ENCODE measurements at regions not wholly inside any gene's neighbourhood (a gene's known extent, or its start where the extent isn't known, plus 50 kb on each side); places are given as distances from the start of the nearest gene placed in this dataset.

GRCh38 chr11:109554951-109555350, 133.0 kb downstream of the C11orf87 start:
- Histone ChIP-seq H3K27ac (no peak overlapping the region), H3F3A (ENCODE audit: low read depth) (no peaks in the 10 kb centered on the region), H3K4me3 (no peak overlapping the region), H2AFZ (replicated peaks) (no peak overlapping the region), H3K27me3 (no peaks in the 10 kb centered on the region), H3K79me2 (ENCODE audit: low read depth) (no peaks in the 10 kb centered on the region), H3K4me2 (no peak overlapping the region), H3K4me1 (no peaks in the 10 kb centered on the region), H3K9me3 (ENCODE audit: low read depth) (no peaks in the 10 kb centered on the region), H3K9ac (no peak overlapping the region), H3K36me3 (no peaks in the 10 kb centered on the region), H4K20me1 (ENCODE audit: low read depth) (no peaks in the 10 kb centered on the region)
- Mint-ChIP-seq H3K4me1 (no peaks in the 10 kb centered on the region), H3K9me3 (no peaks in the 10 kb centered on the region), H3K36me3 (no peaks in the 10 kb centered on the region), H3K4me3 (no peak overlapping the region), H3K27me3 (ENCODE audit: insufficient read depth, low read depth) (no peaks in the 10 kb centered on the region), H3K27ac (no peak overlapping the region)
- TF ChIP-seq EZH2 (IDR thresholded peaks at IDR 0.05) (no peak), CTCF (IDR thresholded peaks at IDR 0.05) (no peak), EZH2phosphoT487 (IDR thresholded peaks at IDR 0.05) (no peak)
- DNase-seq (ENCODE audit: low spot score): no peak

DNA sequence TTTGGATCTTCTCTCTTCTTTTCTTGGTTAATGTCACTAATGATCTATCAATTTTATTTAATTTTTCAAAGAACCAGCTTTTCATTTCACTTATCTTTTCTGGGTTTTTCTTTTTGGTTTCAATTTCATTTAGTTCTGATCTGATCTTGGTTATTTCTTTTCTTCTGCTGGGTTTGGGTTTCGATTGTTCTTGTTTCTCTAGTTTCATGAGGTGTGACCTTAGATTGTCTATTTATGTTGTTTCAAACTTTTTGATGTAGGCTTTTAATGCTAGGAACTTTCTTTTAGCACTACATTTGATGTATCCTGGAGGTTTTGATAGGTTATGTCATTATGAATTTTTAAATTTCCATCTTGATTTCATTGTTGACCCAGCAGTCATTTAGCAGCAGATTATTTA, 142.3 kb downstream of the C11orf87 start:
- Mint-ChIP-seq H3K27me3 (ENCODE audit: insufficient read depth, low read depth) (peaks cover 2% of the 10 kb centered on the region), H3K36me3 (no peaks in the 10 kb centered on the region), H3K4me3 (no peak overlapping the region), H3K27ac (no peak overlapping the region), H3K9me3 (peaks cover 4% of the 10 kb centered on the region), H3K4me1 (no peaks in the 10 kb centered on the region)
- Histone ChIP-seq H3K79me2 (ENCODE audit: low read depth) (no peaks in the 10 kb centered on the region), H2AFZ (replicated peaks) (no peak overlapping the region), H3K4me3 (no peak overlapping the region), H3K4me2 (no peak overlapping the region), H3K27me3 (no peaks in the 10 kb centered on the region), H3K9ac (no peak overlapping the region), H3F3A (ENCODE audit: low read depth) (no peaks in the 10 kb centered on the region), H3K4me1 (no peaks in the 10 kb centered on the region), H4K20me1 (ENCODE audit: low read depth) (no peaks in the 10 kb centered on the region), H3K27ac (no peak overlapping the region), H3K36me3 (no peaks in the 10 kb centered on the region), H3K9me3 (ENCODE audit: low read depth) (no peaks in the 10 kb centered on the region)
- DNase-seq (ENCODE audit: low spot score): no peak
- TF ChIP-seq EZH2phosphoT487 (IDR thresholded peaks at IDR 0.05): no peak
- TF ChIP-seq CTCF (IDR thresholded peaks at IDR 0.05): no peak
- TF ChIP-seq EZH2 (IDR thresholded peaks at IDR 0.05): no peak

DNA sequence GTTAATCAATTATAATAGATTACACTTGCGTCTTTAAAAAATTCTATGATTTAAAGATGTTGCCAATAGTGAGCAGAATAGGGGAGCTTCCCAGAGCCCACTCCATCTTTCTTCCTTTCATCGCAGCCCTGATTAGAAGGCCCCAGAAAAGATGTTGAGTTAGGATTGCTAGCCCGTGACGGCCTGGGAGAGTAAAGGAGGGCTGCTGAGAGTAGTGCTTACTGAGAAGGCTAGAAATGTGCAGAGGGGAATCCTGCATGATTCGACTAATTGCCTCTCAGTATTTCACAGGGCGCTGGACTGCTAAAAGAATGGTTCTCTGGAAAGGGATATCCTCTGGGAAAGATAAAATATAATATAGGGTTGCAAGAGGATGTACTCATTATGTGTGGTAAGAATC, 160.5 kb downstream of the C11orf87 start:
- H3K9ac ChIP-seq: no peak overlapping the region
- no peak overlapping the region for H3K27ac ChIP-seq
- no peaks in the 10 kb centered on the region for H4K20me1 ChIP-seq (ENCODE audit: low read depth)
- H3K9me3 ChIP-seq (ENCODE audit: low read depth): no peaks in the 10 kb centered on the region
- no peaks in the 10 kb centered on the region for H3K4me1 ChIP-seq
- no peak for DNase-seq (ENCODE audit: low spot score)
- H3K79me2 ChIP-seq (ENCODE audit: low read depth): no peaks in the 10 kb centered on the region
- no peaks in the 10 kb centered on the region for H3K36me3 ChIP-seq
- Mint-ChIP-seq H3K4me1 (peaks cover 7% of the 10 kb centered on the region), H3K27ac (no peak overlapping the region), H3K36me3 (no peaks in the 10 kb centered on the region), H3K9me3 (peaks cover 2% of the 10 kb centered on the region), H3K4me3 (no peak overlapping the region), H3K27me3 (ENCODE audit: insufficient read depth, low read depth) (no peaks in the 10 kb centered on the region)
- H3K4me2 ChIP-seq: no peak overlapping the region
- TF ChIP-seq EZH2 (IDR thresholded peaks at IDR 0.05) (no peak), EZH2phosphoT487 (IDR thresholded peaks at IDR 0.05) (no peak), CTCF (IDR thresholded peaks at IDR 0.05) (no peak)
- H3F3A ChIP-seq (ENCODE audit: low read depth): no peaks in the 10 kb centered on the region
- H3K27me3 ChIP-seq: no peaks in the 10 kb centered on the region
- no peak overlapping the region for H2AFZ ChIP-seq (replicated peaks)
- no peak overlapping the region for H3K4me3 ChIP-seq
